ENCODE measurements at regions not wholly inside any gene's neighbourhood (a gene's known extent, or its start where the extent isn't known, plus 50 kb on each side); places are given as distances from the start of the nearest gene placed in this dataset.

DNA sequence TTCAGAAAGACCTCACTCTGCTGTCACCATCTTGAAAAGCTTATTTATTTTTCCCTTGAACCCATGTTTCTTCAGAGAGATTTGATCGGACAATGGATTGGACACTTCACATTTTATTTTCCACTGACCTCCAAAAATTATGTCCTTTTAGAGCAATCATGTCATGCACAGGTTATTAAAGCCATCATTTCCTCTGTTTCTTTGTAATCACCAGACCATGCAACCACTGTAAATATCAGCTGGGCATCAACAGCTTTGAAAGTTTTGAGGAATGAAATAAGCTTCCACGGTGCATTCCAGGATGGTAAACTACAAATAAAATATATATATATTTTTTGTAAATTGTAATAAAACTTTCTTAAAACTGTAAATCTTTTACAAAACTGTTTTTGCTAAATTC lies 144.1 kb upstream of the ADAMTS5 start:
- Histone ChIP-seq H2AFZ (ENCODE audit: low read depth, low read length) (no peak overlapping the region), H3K4me1 (ENCODE audit: control insufficient read depth, extremely low read depth, insufficient read depth, low read length) (no peaks in the 10 kb centered on the region), H4K20me1 (replicated peaks; ENCODE audit: control insufficient read depth, extremely low read depth, insufficient read depth, low read length) (no peaks in the 10 kb centered on the region), H3K9me1 (replicated peaks; ENCODE audit: control insufficient read depth, extremely low read depth, insufficient read depth, low read length) (no peaks in the 10 kb centered on the region), H3K27ac (ENCODE audit: insufficient read depth, low read depth, low read length) (no peak overlapping the region), H3K27me3 (ENCODE audit: control insufficient read depth in 2 of 2, insufficient read depth in 2 of 2, low read length in 2 of 2) (no peaks in the 10 kb centered on the region), H3K79me2 (ENCODE audit: control insufficient read depth, insufficient read depth, low read length) (no peaks in the 10 kb centered on the region), H3K36me3 (ENCODE audit: control insufficient read depth in 2 of 2, extremely low read depth in 1 of 2, insufficient read depth in 2 of 2, low read length in 2 of 2) (no peaks in the 10 kb centered on the region), H3K9me3 (replicated peaks; ENCODE audit: control insufficient read depth, insufficient read depth, low read length) (no peaks in the 10 kb centered on the region), H3K9ac (replicated peaks; ENCODE audit: extremely low read depth, insufficient read depth, low read length) (no peak overlapping the region), H3K4me2 (ENCODE audit: insufficient read depth, low read length) (no peak overlapping the region), H3K4me3 (replicated peaks in 1 of 3; ENCODE audit: insufficient read depth in 1 of 3, low read depth in 1 of 3, low read length in 3 of 3) (no peak overlapping the region)
- dilution Hi-C loops (cut with MboI; ENCODE audit: extremely low pct_ligation_motif_present, low sequenced_read_pairs) (no loop called here), intact Hi-C loops (cut with micrococcal nuclease) (no loop called here)
- FAIRE-seq (no peak), DNase-seq (ENCODE audit: low read depth, low spot score) (no peak)
- BruUV-seq (replicated peaks), result no TSS peak
- POLR2A ChIA-PET, result no interaction called here
- CTCF ChIA-PET, result no interaction called here
- TF ChIP-seq MYC (IDR thresholded peaks at IDR 0.05; ENCODE audit: low read depth, low read length) (no peak), EZH2 (IDR thresholded peaks at IDR 0.05; ENCODE audit: borderline replicate concordance, low read depth, low read length, severe bottlenecking) (no peak), JUN (IDR thresholded peaks at IDR 0.05; ENCODE audit: borderline replicate concordance, insufficient read depth, insufficient read length, low read depth) (no peak), GATA2 (IDR thresholded peaks at IDR 0.05; ENCODE audit: insufficient read depth, insufficient read length, low read depth, low read length) (no peak), FOS (IDR thresholded peaks at IDR 0.05; ENCODE audit: borderline replicate concordance, insufficient read depth, low read length) (no peak), POLR2A (IDR thresholded peaks at IDR 0.05; ENCODE audit: low read depth, low read length) (no peak), POLR2AphosphoS5 (IDR thresholded peaks at IDR 0.05; ENCODE audit: insufficient read depth, low read depth, low read length) (no peak)
- TF ChIP-seq, protein P1, sequence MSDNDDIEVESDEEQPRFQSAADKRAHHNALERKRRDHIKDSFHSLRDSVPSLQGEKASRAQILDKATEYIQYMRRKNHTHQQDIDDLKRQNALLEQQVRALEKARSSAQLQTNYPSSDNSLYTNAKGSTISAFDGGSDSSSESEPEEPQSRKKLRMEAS (IDR thresholded peaks at IDR 0.05; ENCODE audit: insufficient read depth, insufficient read length), result no peak
- TF ChIP-seq, protein P2, sequence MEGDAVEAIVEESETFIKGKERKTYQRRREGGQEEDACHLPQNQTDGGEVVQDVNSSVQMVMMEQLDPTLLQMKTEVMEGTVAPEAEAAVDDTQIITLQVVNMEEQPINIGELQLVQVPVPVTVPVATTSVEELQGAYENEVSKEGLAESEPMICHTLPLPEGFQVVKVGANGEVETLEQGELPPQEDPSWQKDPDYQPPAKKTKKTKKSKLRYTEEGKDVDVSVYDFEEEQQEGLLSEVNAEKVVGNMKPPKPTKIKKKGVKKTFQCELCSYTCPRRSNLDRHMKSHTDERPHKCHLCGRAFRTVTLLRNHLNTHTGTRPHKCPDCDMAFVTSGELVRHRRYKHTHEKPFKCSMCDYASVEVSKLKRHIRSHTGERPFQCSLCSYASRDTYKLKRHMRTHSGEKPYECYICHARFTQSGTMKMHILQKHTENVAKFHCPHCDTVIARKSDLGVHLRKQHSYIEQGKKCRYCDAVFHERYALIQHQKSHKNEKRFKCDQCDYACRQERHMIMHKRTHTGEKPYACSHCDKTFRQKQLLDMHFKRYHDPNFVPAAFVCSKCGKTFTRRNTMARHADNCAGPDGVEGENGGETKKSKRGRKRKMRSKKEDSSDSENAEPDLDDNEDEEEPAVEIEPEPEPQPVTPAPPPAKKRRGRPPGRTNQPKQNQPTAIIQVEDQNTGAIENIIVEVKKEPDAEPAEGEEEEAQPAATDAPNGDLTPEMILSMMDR (IDR thresholded peaks at IDR 0.05; ENCODE audit: extremely low read depth in 1 of 2, insufficient read depth in 1 of 2, low read depth in 1 of 2, low read length in 2 of 2), result no peak
